ENCODE measurements at regions not wholly inside any gene's neighbourhood (a gene's known extent, or its start where the extent isn't known, plus 50 kb on each side); places are given as distances from the start of the nearest gene placed in this dataset.

GRCh38 chr9:104339692-104340091, 164.4 kb upstream of the OR13F1 start:
- TF ChIP-seq USF2 (IDR thresholded peaks at IDR 0.05; ENCODE audit: low read depth, low read length) (no peak), USF2 (CRISPR knock-in tag; IDR thresholded peaks at IDR 0.05; ENCODE audit: borderline replicate concordance) (no peak), NR1H2 (CRISPR knock-in tag; IDR thresholded peaks at IDR 0.05; ENCODE audit: borderline replicate concordance, low read depth) (no peak), KLF15 (CRISPR knock-in tag; IDR thresholded peaks at IDR 0.05; ENCODE audit: borderline replicate concordance) (no peak), ZBTB33 (CRISPR knock-in tag; IDR thresholded peaks at IDR 0.05) (no peak), PAF1 (CRISPR knock-in tag; IDR thresholded peaks at IDR 0.05) (no peak), MXI1 (IDR thresholded peaks at IDR 0.05; ENCODE audit: borderline replicate concordance, low read depth, low read length) (no peak), PRDM4 (CRISPR knock-in tag; IDR thresholded peaks at IDR 0.05; ENCODE audit: borderline replicate concordance) (no peak), ARNT (IDR thresholded peaks at IDR 0.05) (no peak), ZBTB8A (CRISPR knock-in tag; IDR thresholded peaks at IDR 0.05; ENCODE audit: borderline replicate concordance, low read depth) (no peak), EP300 (IDR thresholded peaks at IDR 0.05; ENCODE audit: low read depth in 2 of 2, low read length in 2 of 2) (no peak), EP300 (CRISPR knock-in tag; IDR thresholded peaks at IDR 0.05; ENCODE audit: borderline replicate concordance) (no peak)
